ENCODE measurements at regions not wholly inside any gene's neighbourhood (a gene's known extent, or its start where the extent isn't known, plus 50 kb on each side); places are given as distances from the start of the nearest gene placed in this dataset.

GRCh38 chrX:42934020-42934726 lies 156.2 kb upstream of the PPP1R2C start:
- Mint-ChIP-seq H3K27ac (no peak overlapping the region), H3K27me3 (ENCODE audit: low read depth) (no peaks in the 10 kb centered on the region), H3K9me3 (peaks cover 11% of the 10 kb centered on the region), H3K4me1 (no peaks in the 10 kb centered on the region), H3K36me3 (peaks cover 3% of the 10 kb centered on the region), H3K4me3 (no peak overlapping the region)
- no peak for DNase-seq (ENCODE audit: low spot score in 2 of 2, unreplicated experiment in 2 of 2)
- TF ChIP-seq CTCF (IDR thresholded peaks at IDR 0.05; ENCODE audit: unreplicated experiment) = no peak

- DNase-seq (ENCODE audit: low spot score in 2 of 2, unreplicated experiment in 2 of 2) = no peak
- no peaks in the 10 kb centered on the region for H3K4me1 Mint-ChIP-seq
- peaks cover 11% of the 10 kb centered on the region for H3K9me3 Mint-ChIP-seq
- no peak for TF ChIP-seq CTCF (IDR thresholded peaks at IDR 0.05; ENCODE audit: unreplicated experiment)
- H3K27ac Mint-ChIP-seq = no peak overlapping the region
- H3K27me3 Mint-ChIP-seq (ENCODE audit: low read depth) = no peaks in the 10 kb centered on the region
- H3K36me3 Mint-ChIP-seq = peaks cover 3% of the 10 kb centered on the region
- no peak overlapping the region for H3K4me3 Mint-ChIP-seq
Measured at GRCh38 chrX:42941671-42942070, 163.7 kb upstream of the PPP1R2C start.

GRCh38 chrX:42943051-42943974 lies 165.3 kb upstream of the PPP1R2C start:
- TF ChIP-seq CTCF (IDR thresholded peaks at IDR 0.05; ENCODE audit: unreplicated experiment) = no peak

GRCh38 chrX:42944381-42944998 lies 166.5 kb upstream of the PPP1R2C start:
- peaks cover 2% of the 10 kb centered on the region for H3K9me3 Mint-ChIP-seq
- H3K27ac Mint-ChIP-seq = no peak overlapping the region
- DNase-seq (ENCODE audit: low spot score in 2 of 2, unreplicated experiment in 2 of 2) = no peak
- H3K36me3 Mint-ChIP-seq = no peaks in the 10 kb centered on the region
- H3K4me1 Mint-ChIP-seq = peaks cover 9% of the 10 kb centered on the region
- H3K4me3 Mint-ChIP-seq = no peak overlapping the region
- no peak for TF ChIP-seq CTCF (IDR thresholded peaks at IDR 0.05; ENCODE audit: unreplicated experiment)
- H3K27me3 Mint-ChIP-seq (ENCODE audit: low read depth) = no peaks in the 10 kb centered on the region

More at GRCh38 chrX:42943051-42943974, 165.3 kb upstream of the PPP1R2C start:
- peaks cover 9% of the 10 kb centered on the region for H3K9me3 Mint-ChIP-seq
- no peaks in the 10 kb centered on the region for H3K27me3 Mint-ChIP-seq (ENCODE audit: low read depth)
- H3K4me1 Mint-ChIP-seq = no peaks in the 10 kb centered on the region
- H3K4me3 Mint-ChIP-seq = no peak overlapping the region
- no peak overlapping the region for H3K27ac Mint-ChIP-seq
- no peak for DNase-seq (ENCODE audit: low spot score in 2 of 2, unreplicated experiment in 2 of 2)
- H3K36me3 Mint-ChIP-seq = peaks cover 3% of the 10 kb centered on the region

- no peak for TF ChIP-seq CTCF (IDR thresholded peaks at IDR 0.05; ENCODE audit: unreplicated experiment)
- H3K27me3 Mint-ChIP-seq (ENCODE audit: low read depth) = no peaks in the 10 kb centered on the region
- H3K9me3 Mint-ChIP-seq = no peaks in the 10 kb centered on the region
- H3K27ac Mint-ChIP-seq = no peak overlapping the region
- DNase-seq (ENCODE audit: low spot score in 2 of 2, unreplicated experiment in 2 of 2) = no peak
- no peaks in the 10 kb centered on the region for H3K36me3 Mint-ChIP-seq
- H3K4me3 Mint-ChIP-seq = no peak overlapping the region
- H3K4me1 Mint-ChIP-seq = peaks cover 11% of the 10 kb centered on the region
Measured at GRCh38 chrX:42946544-42947194, 168.7 kb upstream of the PPP1R2C start.
